ENCODE measurements at regions not wholly inside any gene's neighbourhood (a gene's known extent, or its start where the extent isn't known, plus 50 kb on each side); places are given as distances from the start of the nearest gene placed in this dataset.

- no peak for DNase-seq (ENCODE audit: low read depth in 3 of 3, low spot score in 1 of 3)
These were observed 321.5 kb downstream of the BRINP1 start for GRCh38 chr9:119047513-119048307.

GRCh38 chr9:119050281-119050680, 319.0 kb downstream of the BRINP1 start:
- DNase-seq (ENCODE audit: low read depth in 3 of 3, low spot score in 1 of 3) = no peak

GRCh38 chr9:119052339-119053030, 316.8 kb downstream of the BRINP1 start:
- DNase-seq (ENCODE audit: low read depth in 3 of 3, low spot score in 1 of 3) = no peak

GRCh38 chr9:119053070-119053469, 316.2 kb downstream of the BRINP1 start:
- no peak for DNase-seq (ENCODE audit: low read depth in 3 of 3, low spot score in 1 of 3)

- no peak for DNase-seq (ENCODE audit: low read depth in 3 of 3, low spot score in 1 of 3)
These were observed 308.4 kb downstream of the BRINP1 start for GRCh38 chr9:119060629-119061385.

- DNase-seq (ENCODE audit: low read depth in 3 of 3, low spot score in 1 of 3) = no peak
These were observed 297.6 kb downstream of the BRINP1 start for GRCh38 chr9:119071636-119072035.

- DNase-seq (ENCODE audit: low read depth in 3 of 3, low spot score in 1 of 3) = no peak
These were observed 295.2 kb downstream of the BRINP1 start for GRCh38 chr9:119074017-119074416.

GRCh38 chr9:119078015-119078414, 291.2 kb downstream of the BRINP1 start:
- no peak for DNase-seq (ENCODE audit: low read depth in 3 of 3, low spot score in 1 of 3)

GRCh38 chr9:119083673-119084072, 285.6 kb downstream of the BRINP1 start:
- no peak for DNase-seq (ENCODE audit: low read depth in 3 of 3, low spot score in 1 of 3)

- no peak for DNase-seq (ENCODE audit: low read depth in 3 of 3, low spot score in 1 of 3)
These were observed 282.6 kb downstream of the BRINP1 start for GRCh38 chr9:119086590-119086989.

- DNase-seq (ENCODE audit: low read depth in 3 of 3, low spot score in 1 of 3) = no peak
These were observed 281.2 kb downstream of the BRINP1 start for GRCh38 chr9:119088002-119088547.

- DNase-seq (ENCODE audit: low read depth in 3 of 3, low spot score in 1 of 3) = no peak
These were observed 278.2 kb downstream of the BRINP1 start for GRCh38 chr9:119091074-119091473.

- no peak for DNase-seq (ENCODE audit: low read depth in 3 of 3, low spot score in 1 of 3)
These were observed 277.1 kb downstream of the BRINP1 start for GRCh38 chr9:119092125-119092524.

GRCh38 chr9:119094086-119094485, 275.1 kb downstream of the BRINP1 start:
- no peak for DNase-seq (ENCODE audit: low read depth in 3 of 3, low spot score in 1 of 3)

GRCh38 chr9:119095072-119095471, 274.2 kb downstream of the BRINP1 start:
- no peak for DNase-seq (ENCODE audit: low read depth in 3 of 3, low spot score in 1 of 3)

- no peak for DNase-seq (ENCODE audit: low read depth in 3 of 3, low spot score in 1 of 3)
These were observed 268.2 kb downstream of the BRINP1 start for GRCh38 chr9:119101048-119101447.

GRCh38 chr9:119114681-119115080, 254.6 kb downstream of the BRINP1 start:
- DNase-seq (ENCODE audit: low read depth in 3 of 3, low spot score in 1 of 3) = no peak

Measured in stimulated activated CD4-positive, alpha-beta T cell treated with anti-CD3 and anti-CD28 coated beads, TNF-alpha, amount 100 ng/mL, for 1 hour (primary cell).